ENCODE measurements at regions not wholly inside any gene's neighbourhood (a gene's known extent, or its start where the extent isn't known, plus 50 kb on each side); places are given as distances from the start of the nearest gene placed in this dataset.
"Not testable (repeated sequence)": the region's sequence is repeated elsewhere in the genome, so short reads cannot be mapped to it uniquely, and the experiment has no call there.

DNA sequence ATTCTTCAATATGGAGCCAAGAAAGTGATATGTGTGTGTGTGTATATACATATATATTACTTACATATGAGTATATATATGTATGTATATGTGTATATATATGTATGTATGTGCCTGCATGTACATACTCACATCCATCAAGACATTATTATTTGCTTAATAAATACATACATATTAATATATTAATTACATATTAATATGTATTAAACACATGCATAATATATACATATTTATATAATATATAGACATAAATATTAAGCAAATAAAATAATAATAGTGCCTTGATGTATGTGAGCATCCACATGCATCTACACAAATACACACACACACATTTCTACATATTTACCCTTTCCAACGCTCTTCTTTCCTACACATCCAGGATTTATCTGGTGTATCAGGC, 88.7 kb upstream of the KCNMA1 start:
- H3K27me3 ChIP-seq (ENCODE audit: insufficient read depth, low read depth): no peaks in the 10 kb centered on the region
- H3K9me2 ChIP-seq (ENCODE audit: insufficient read depth): no peaks in the 10 kb centered on the region
- no peak for DNase-seq
- no peaks in the 10 kb centered on the region for H3K4me1 ChIP-seq (replicated peaks; ENCODE audit: insufficient read depth)
- no peak overlapping the region for H3K4me2 ChIP-seq
- no peak overlapping the region for H3K27ac ChIP-seq
- peaks cover 5% of the 10 kb centered on the region; the same call in 1 of the 2 replicates for H3K9me3 ChIP-seq (ENCODE audit: insufficient read depth, low read depth)
- POLR2A ChIA-PET (ENCODE audit: unreplicated experiment): no interaction called here
- H3F3A ChIP-seq (ENCODE audit: insufficient read depth, low read depth): no peaks in the 10 kb centered on the region
- no TSS peak for BruUV-seq (replicated peaks)
- TF ChIP-seq, protein P1, sequence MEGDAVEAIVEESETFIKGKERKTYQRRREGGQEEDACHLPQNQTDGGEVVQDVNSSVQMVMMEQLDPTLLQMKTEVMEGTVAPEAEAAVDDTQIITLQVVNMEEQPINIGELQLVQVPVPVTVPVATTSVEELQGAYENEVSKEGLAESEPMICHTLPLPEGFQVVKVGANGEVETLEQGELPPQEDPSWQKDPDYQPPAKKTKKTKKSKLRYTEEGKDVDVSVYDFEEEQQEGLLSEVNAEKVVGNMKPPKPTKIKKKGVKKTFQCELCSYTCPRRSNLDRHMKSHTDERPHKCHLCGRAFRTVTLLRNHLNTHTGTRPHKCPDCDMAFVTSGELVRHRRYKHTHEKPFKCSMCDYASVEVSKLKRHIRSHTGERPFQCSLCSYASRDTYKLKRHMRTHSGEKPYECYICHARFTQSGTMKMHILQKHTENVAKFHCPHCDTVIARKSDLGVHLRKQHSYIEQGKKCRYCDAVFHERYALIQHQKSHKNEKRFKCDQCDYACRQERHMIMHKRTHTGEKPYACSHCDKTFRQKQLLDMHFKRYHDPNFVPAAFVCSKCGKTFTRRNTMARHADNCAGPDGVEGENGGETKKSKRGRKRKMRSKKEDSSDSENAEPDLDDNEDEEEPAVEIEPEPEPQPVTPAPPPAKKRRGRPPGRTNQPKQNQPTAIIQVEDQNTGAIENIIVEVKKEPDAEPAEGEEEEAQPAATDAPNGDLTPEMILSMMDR (conservative IDR thresholded peaks at IDR 0.05): no peak
- TF ChIP-seq EZH2 (IDR thresholded peaks at IDR 0.05; ENCODE audit: low read depth): no peak
- CTCF ChIA-PET: no interaction called here
- H4K20me1 ChIP-seq (ENCODE audit: insufficient read depth): no peaks in the 10 kb centered on the region
- no peak overlapping the region for H2AFZ ChIP-seq
- no peak overlapping the region for H3K4me3 ChIP-seq
- H3K79me2 ChIP-seq (ENCODE audit: low read depth): no peaks in the 10 kb centered on the region
- intact Hi-C loops (cut with micrococcal nuclease; ENCODE audit: unreplicated experiment): no loop called here
- no peaks in the 10 kb centered on the region for H3K36me3 ChIP-seq (ENCODE audit: low read depth)

DNA sequence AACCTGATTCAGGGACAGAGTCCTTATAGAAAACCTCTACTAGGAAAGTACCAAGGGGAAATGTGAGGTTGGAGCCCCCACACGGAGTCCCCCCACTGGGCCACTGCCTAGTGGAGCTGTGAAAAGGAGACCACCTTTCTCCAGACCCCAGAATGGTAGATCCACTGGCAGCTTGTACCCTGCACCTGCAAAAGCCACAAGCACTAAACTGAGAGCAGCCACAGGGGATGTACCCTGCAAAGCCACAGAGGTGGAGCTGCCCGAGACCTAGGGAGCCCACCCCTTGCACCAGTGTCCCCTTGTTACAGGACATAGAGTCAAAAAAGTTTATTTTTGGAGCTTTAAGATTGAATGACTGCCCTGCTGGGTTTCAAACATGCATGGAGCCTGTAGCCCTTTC, 87.2 kb upstream of the KCNMA1 start:
- Histone ChIP-seq H2AFZ (no peak overlapping the region), H3K4me2 (no peak overlapping the region), H3K27me3 (ENCODE audit: insufficient read depth, low read depth) (no peaks in the 10 kb centered on the region), H3K36me3 (ENCODE audit: low read depth) (no peaks in the 10 kb centered on the region), H4K20me1 (ENCODE audit: insufficient read depth) (no peaks in the 10 kb centered on the region), H3K4me3 (no peak overlapping the region), H3K4me1 (replicated peaks; ENCODE audit: insufficient read depth) (no peaks in the 10 kb centered on the region), H3K27ac (no peak overlapping the region), H3K9me3 (ENCODE audit: insufficient read depth, low read depth) (peaks cover 5% of the 10 kb centered on the region; the same call in 1 of the 2 replicates), H3K9me2 (ENCODE audit: insufficient read depth) (no peaks in the 10 kb centered on the region), H3F3A (ENCODE audit: insufficient read depth, low read depth) (no peaks in the 10 kb centered on the region), H3K79me2 (ENCODE audit: low read depth) (no peaks in the 10 kb centered on the region)
- ChIA-PET CTCF (no interaction called here), POLR2A (ENCODE audit: unreplicated experiment) (no interaction called here)
- intact Hi-C loops (cut with micrococcal nuclease; ENCODE audit: unreplicated experiment): no loop called here
- TF ChIP-seq EZH2 (IDR thresholded peaks at IDR 0.05; ENCODE audit: low read depth): no peak
- TF ChIP-seq, protein P1 (conservative IDR thresholded peaks at IDR 0.05): no peak
- no peak for DNase-seq
- BruUV-seq (replicated peaks): no TSS peak

DNA sequence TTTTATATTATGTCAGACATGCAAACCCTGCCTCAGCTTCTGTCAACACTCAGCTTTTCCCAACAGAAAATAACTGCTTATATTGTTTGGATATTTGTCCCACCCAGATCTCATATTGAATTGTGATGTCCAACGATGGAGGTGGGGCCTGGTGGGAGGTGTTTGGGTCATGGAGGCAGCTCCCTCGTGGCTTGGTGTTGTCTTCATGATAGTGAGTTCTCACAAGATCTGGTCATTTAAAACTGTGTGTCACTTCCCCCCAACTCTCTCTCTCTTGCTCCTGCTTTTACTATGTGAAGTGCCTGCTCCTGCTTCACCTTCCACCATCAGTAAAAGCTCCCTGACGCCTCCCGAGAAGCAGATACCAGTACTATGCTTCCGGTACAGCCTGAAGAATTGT, 85.8 kb upstream of the KCNMA1 start:
- H3K9me3 ChIP-seq (ENCODE audit: insufficient read depth, low read depth): peaks cover 5% of the 10 kb centered on the region; the same call in 1 of the 2 replicates
- H2AFZ ChIP-seq: no peak overlapping the region
- no peaks in the 10 kb centered on the region for H3K79me2 ChIP-seq (ENCODE audit: low read depth)
- H3K36me3 ChIP-seq (ENCODE audit: low read depth): no peaks in the 10 kb centered on the region
- no peaks in the 10 kb centered on the region for H3K9me2 ChIP-seq (ENCODE audit: insufficient read depth)
- ChIA-PET CTCF (interaction anchor here (0.7 to 1.0 kb wide), 2 partner anchors 12 to 31 kb away, joined by 3 read pairs; no protein-coding TSS in a partner anchor), POLR2A (ENCODE audit: unreplicated experiment) (no interaction called here)
- H3K4me2 ChIP-seq: no peak overlapping the region
- no peak for DNase-seq
- no peak overlapping the region for H3K27ac ChIP-seq
- H4K20me1 ChIP-seq (ENCODE audit: insufficient read depth): no peaks in the 10 kb centered on the region
- BruUV-seq (replicated peaks): no TSS peak
- H3F3A ChIP-seq (ENCODE audit: insufficient read depth, low read depth): no peaks in the 10 kb centered on the region
- H3K4me1 ChIP-seq (replicated peaks; ENCODE audit: insufficient read depth): no peaks in the 10 kb centered on the region
- no peaks in the 10 kb centered on the region for H3K27me3 ChIP-seq (ENCODE audit: insufficient read depth, low read depth)
- TF ChIP-seq EZH2 (IDR thresholded peaks at IDR 0.05; ENCODE audit: low read depth): no peak
- TF ChIP-seq, protein P1 (conservative IDR thresholded peaks at IDR 0.05): no peak
- intact Hi-C loops (cut with micrococcal nuclease; ENCODE audit: unreplicated experiment): no loop called here
- H3K4me3 ChIP-seq: no peak overlapping the region

DNA sequence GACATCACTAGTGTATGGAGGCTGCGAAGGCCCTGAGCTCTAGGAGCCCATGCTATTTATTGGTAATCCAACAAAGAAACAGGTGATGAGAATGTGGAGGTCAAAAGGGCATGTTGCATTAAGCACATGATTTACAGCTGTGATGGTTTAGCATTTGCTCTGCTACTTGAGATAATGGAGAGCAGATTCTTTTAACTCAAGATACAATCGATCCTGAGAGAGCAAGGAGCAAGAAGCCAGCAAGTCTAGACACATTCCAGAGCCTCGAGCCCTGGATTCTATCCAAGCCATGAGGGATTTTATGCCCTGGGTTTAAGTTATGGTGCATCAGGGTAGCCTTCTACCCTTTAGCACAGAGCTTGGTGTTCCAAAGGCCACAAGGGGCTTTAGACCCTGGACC, 85.3 kb upstream of the KCNMA1 start:
- H4K20me1 ChIP-seq (ENCODE audit: insufficient read depth); H3K4me3 ChIP-seq; BruUV-seq (replicated peaks); intact Hi-C loops (cut with micrococcal nuclease; ENCODE audit: unreplicated experiment); H3K27ac ChIP-seq; H3F3A ChIP-seq (ENCODE audit: insufficient read depth, low read depth); DNase-seq; H3K79me2 ChIP-seq (ENCODE audit: low read depth); H3K36me3 ChIP-seq (ENCODE audit: low read depth); H3K9me3 ChIP-seq (ENCODE audit: insufficient read depth, low read depth); H3K4me1 ChIP-seq (replicated peaks; ENCODE audit: insufficient read depth); H3K27me3 ChIP-seq (ENCODE audit: insufficient read depth, low read depth); H3K9me2 ChIP-seq (ENCODE audit: insufficient read depth); H3K4me2 ChIP-seq; POLR2A ChIA-PET (ENCODE audit: unreplicated experiment); H2AFZ ChIP-seq: not testable (repeated sequence)
- CTCF ChIA-PET: interaction anchor here (0.7 to 1.0 kb wide), 2 partner anchors 12 to 32 kb away, joined by 3 read pairs; no protein-coding TSS in a partner anchor

Measured in PC-9 (cell line).